Body of pancreas (tissue), 4 donors: ENCODE measurements at regions not wholly inside any gene's neighbourhood (a gene's known extent, or its start where the extent isn't known, plus 50 kb on each side); places are given as distances from the start of the nearest gene placed in this dataset.

Experiments used
- POLR2A ChIP-seq, 3 donors: fragments of 450-650 bp; IDR thresholded peaks; one replicate each; pipeline ENCODE4 v1.6.1; 2016; ENCODE audit warnings: antibody characterized with exemption in 3 of 3, mild to moderate bottlenecking in 2 of 3
- TF ChIP-seq, protein P1 (sequence below), 7 experiments: fragments of 450-650 bp in 4 of 7; fragments of 200-600 bp in 3 of 7; sonication (generic) in 3 of 7; IDR thresholded peaks; one replicate each; pipeline ENCODE4 v1.5.1; 2016 to 2019; ENCODE audit warnings: antibody characterized with exemption in 7 of 7

GRCh38 chr9:1713841-1714240 lies 301.3 kb upstream of the SMARCA2 start:
- TF ChIP-seq, protein P1, sequence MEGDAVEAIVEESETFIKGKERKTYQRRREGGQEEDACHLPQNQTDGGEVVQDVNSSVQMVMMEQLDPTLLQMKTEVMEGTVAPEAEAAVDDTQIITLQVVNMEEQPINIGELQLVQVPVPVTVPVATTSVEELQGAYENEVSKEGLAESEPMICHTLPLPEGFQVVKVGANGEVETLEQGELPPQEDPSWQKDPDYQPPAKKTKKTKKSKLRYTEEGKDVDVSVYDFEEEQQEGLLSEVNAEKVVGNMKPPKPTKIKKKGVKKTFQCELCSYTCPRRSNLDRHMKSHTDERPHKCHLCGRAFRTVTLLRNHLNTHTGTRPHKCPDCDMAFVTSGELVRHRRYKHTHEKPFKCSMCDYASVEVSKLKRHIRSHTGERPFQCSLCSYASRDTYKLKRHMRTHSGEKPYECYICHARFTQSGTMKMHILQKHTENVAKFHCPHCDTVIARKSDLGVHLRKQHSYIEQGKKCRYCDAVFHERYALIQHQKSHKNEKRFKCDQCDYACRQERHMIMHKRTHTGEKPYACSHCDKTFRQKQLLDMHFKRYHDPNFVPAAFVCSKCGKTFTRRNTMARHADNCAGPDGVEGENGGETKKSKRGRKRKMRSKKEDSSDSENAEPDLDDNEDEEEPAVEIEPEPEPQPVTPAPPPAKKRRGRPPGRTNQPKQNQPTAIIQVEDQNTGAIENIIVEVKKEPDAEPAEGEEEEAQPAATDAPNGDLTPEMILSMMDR (IDR thresholded peaks at IDR 0.05): no peak
- no peak for TF ChIP-seq POLR2A (IDR thresholded peaks at IDR 0.05)
